Suppressor macrophage (primary cell): ENCODE measurements at regions not wholly inside any gene's neighbourhood (a gene's known extent, or its start where the extent isn't known, plus 50 kb on each side); places are given as distances from the start of the nearest gene placed in this dataset.
"Not testable (repeated sequence)": the region's sequence is repeated elsewhere in the genome, so short reads cannot be mapped to it uniquely, and the experiment has no call there.

Experiments
- DNase-seq, 4 experiments: peaks; one replicate each; pipeline ENCODE4 v3.0.0-alpha.2; 2020 to 2022

GRCh38 chr19:37303591-37304171 is 67.2 kb upstream of the ZNF527 start:
- no peak for DNase-seq

GRCh38 chr19:37304190-37304883 is 66.6 kb upstream of the ZNF527 start:
- no peak for DNase-seq

GRCh38 chr19:37304884-37305255 is 66.0 kb upstream of the ZNF527 start:
- no peak for DNase-seq

DNA sequence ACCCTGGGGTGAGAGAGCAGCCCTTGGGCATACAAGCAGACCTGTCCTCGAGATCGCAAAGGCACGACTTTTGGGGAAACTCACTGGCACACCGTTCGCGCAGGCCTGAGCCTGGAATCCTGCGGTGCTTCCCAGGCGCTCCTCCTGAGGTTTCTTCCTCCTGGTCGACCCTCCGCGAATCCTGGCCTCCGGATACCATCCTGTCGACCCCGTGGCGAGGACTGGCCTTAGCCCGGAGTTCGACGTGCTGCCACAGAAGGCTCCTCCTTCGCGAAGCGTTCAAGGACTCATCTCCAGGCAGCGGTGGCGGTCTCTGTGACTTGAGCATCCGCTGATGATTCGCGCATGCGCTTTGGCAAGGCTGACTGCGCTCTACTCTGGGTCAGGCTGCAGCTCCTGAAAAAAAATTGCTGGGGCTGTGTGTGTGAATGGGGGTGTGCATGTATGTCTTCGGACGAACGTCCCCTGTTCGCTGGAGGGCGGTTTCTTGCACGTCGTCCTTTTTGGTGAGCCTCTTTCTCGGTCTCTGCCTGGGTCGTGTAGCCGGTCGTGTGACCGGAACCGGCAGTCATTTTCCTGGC is 64.4 kb upstream of the ZNF527 start:
- DNase-seq: no peak

DNA sequence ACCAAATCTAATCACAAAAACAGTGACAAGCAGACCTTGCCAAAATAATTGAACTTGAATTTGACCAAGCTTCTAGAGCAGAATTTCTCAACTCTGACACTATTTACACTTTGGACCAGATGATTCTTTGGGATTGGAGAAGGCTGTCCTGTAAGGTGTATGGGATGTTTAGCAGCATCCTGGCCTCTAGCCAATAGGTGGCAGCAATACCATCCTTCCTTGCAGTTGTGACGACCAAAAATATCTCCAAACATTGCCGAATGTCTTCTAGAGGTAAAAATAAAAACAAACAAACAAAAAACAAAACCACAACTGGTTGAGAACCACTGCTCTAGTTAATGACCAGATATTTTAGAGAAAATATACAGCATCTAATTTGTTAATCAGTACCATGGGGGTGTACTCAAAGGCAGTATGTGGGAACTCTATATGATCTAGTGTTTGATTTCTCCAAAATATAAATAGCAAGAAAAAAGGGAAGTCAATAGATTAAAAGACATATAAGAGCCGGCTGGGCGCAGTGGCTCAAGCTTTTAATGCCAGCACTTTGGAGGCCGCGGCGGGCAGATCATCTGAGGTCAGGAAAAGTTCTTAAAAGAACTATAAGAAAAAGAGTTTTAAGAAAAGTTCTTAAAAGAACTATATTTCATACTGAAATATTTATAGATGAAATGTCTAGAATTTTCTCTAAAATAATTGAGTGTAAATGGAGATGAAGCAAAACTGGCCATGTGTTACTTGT is 60.9 kb upstream of the ZNF527 start:
- DNase-seq: peak in 2 of 4 experiments; percentile 9 to 14

GRCh38 chr19:37312531-37313334 is 58.2 kb upstream of the ZNF527 start:
- peak; percentile 25 to 54 (median 34) for DNase-seq

DNA sequence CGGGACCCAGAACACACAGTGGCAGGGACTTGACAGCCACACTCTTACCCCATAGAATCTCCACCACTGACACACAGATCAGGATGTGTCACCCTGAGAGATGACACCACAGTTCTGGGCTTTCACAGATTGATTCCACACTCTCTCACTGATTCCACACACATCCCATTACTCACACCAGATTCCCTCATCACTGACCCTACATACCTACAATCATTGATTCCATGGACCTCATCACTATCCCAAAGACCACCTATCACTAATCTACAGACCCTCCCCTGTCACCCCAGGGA is 57.6 kb upstream of the ZNF527 start:
- DNase-seq: no peak

DNA sequence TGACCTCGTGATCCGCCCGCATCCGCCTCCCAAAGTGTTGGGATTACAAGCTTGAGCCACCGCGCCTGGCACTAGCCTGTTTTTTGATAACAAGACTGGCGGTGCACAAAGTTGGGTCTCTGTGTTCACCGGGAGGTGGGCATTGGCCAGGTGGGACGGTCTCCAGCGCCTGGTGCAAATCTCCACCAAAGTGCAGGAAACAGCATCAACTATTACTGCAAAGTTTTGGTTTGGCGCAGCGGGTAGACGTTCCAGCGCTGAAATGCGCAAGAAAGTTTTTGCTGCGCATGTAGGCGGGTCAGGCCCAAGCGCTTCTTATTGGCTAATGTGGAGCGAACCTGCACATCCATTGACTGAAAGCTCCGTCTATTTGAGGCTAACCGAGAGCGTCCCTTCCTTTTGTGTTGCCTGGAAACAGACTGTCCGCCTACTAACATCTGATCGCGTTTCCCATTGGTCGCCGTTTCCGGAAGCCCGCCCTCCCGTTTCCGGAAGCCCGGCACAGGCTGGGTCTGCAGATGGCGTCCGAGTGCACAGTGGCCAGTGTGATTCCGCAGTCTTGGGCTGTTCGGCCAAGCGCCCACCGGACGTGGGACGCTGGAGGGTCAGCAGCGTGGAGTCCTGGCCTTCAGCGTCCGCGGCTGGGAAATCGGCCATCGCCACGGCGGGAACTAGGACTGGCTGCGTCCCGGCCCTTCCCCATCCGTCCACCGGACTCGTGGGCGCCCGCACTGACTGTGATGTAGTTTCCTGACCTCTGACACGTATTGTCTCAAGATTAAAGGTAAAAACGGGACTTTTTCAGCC is 53.3 kb upstream of the ZNF527 start:
- peak; percentile 94 to 99 (median 96) for DNase-seq

DNA sequence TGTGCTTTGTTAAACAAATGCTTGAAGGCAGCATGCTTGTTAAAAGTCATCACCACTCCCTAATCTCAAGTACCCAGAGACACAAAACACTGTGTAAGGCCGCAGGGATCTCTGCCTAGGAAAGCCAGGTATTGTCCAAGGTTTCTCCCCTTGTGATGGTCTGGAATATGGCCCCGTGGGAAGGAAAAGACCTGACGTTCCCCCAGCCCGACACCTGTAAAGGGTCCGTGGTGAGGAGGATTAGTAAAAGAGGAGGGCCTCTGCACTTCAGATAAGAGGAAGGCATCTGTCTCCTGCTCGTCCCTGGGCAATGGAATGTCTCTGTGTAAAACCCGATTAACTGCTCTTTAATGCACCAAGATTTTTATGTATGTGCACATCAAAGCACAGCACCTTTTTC is 49.9 kb upstream of the ZNF527 start:
- DNase-seq: not testable (repeated sequence)
